ENCODE measurements at regions not wholly inside any gene's neighbourhood (a gene's known extent, or its start where the extent isn't known, plus 50 kb on each side); places are given as distances from the start of the nearest gene placed in this dataset.

DNA sequence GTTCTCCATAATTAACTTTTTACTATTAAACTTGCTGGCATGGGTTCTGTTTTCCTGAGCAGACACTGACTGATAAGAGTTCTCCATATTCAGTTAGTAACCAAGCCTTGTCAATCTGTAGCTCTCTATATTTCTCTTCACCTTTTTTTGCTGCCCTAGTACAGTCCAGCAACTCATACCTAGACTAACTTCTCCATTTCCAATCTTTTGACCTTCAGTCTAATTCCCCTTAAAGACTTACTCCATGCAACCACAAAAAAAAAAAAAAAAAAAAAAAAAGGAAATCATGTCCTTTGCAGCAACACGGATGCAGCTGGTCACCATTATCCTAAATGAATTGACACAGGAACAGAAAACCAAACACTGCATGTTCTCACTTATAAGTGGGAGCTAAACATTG lies 125.7 kb upstream of the KRAS start:
- no peaks in the 10 kb centered on the region for H3K4me1 Mint-ChIP-seq
- CTCF ChIA-PET: no interaction called here
- H3K27ac Mint-ChIP-seq: no peak overlapping the region
- H3K27me3 Mint-ChIP-seq (ENCODE audit: low read depth): no peaks in the 10 kb centered on the region
- H3K36me3 Mint-ChIP-seq: no peaks in the 10 kb centered on the region; the same call in 1 of the 2 replicates
- ATAC-seq (no peak), DNase-seq (ENCODE audit: low spot score) (no peak)
- POLR2A ChIA-PET: no interaction called here
- H3K4me3 Mint-ChIP-seq: no peak overlapping the region
- peaks cover 18% of the 10 kb centered on the region for H3K9me3 Mint-ChIP-seq
- no peak for TF ChIP-seq GABPB1 (CRISPR knock-in tag; IDR thresholded peaks at IDR 0.05)
- TF ChIP-seq ZNF232 (CRISPR knock-in tag; IDR thresholded peaks at IDR 0.05): no peak
- no peak for TF ChIP-seq ATF1 (CRISPR knock-in tag; IDR thresholded peaks at IDR 0.05)
- TF ChIP-seq, protein P1, sequence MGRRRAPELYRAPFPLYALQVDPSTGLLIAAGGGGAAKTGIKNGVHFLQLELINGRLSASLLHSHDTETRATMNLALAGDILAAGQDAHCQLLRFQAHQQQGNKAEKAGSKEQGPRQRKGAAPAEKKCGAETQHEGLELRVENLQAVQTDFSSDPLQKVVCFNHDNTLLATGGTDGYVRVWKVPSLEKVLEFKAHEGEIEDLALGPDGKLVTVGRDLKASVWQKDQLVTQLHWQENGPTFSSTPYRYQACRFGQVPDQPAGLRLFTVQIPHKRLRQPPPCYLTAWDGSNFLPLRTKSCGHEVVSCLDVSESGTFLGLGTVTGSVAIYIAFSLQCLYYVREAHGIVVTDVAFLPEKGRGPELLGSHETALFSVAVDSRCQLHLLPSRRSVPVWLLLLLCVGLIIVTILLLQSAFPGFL (CRISPR knock-in tag; IDR thresholded peaks at IDR 0.05; ENCODE audit: borderline replicate concordance): no peak
- no peak for TF ChIP-seq SMAD4 (CRISPR knock-in tag; IDR thresholded peaks at IDR 0.05)
- TF ChIP-seq ATF2 (CRISPR knock-in tag; IDR thresholded peaks at IDR 0.05; ENCODE audit: borderline replicate concordance, low read depth): no peak
- TF ChIP-seq, protein P2, sequence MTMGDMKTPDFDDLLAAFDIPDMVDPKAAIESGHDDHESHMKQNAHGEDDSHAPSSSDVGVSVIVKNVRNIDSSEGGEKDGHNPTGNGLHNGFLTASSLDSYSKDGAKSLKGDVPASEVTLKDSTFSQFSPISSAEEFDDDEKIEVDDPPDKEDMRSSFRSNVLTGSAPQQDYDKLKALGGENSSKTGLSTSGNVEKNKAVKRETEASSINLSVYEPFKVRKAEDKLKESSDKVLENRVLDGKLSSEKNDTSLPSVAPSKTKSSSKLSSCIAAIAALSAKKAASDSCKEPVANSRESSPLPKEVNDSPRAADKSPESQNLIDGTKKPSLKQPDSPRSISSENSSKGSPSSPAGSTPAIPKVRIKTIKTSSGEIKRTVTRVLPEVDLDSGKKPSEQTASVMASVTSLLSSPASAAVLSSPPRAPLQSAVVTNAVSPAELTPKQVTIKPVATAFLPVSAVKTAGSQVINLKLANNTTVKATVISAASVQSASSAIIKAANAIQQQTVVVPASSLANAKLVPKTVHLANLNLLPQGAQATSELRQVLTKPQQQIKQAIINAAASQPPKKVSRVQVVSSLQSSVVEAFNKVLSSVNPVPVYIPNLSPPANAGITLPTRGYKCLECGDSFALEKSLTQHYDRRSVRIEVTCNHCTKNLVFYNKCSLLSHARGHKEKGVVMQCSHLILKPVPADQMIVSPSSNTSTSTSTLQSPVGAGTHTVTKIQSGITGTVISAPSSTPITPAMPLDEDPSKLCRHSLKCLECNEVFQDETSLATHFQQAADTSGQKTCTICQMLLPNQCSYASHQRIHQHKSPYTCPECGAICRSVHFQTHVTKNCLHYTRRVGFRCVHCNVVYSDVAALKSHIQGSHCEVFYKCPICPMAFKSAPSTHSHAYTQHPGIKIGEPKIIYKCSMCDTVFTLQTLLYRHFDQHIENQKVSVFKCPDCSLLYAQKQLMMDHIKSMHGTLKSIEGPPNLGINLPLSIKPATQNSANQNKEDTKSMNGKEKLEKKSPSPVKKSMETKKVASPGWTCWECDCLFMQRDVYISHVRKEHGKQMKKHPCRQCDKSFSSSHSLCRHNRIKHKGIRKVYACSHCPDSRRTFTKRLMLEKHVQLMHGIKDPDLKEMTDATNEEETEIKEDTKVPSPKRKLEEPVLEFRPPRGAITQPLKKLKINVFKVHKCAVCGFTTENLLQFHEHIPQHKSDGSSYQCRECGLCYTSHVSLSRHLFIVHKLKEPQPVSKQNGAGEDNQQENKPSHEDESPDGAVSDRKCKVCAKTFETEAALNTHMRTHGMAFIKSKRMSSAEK (CRISPR knock-in tag; IDR thresholded peaks at IDR 0.05; ENCODE audit: borderline replicate concordance): no peak
- no peak for TF ChIP-seq KAT7 (CRISPR knock-in tag; IDR thresholded peaks at IDR 0.05; ENCODE audit: borderline replicate concordance)
- TF ChIP-seq, protein P3, sequence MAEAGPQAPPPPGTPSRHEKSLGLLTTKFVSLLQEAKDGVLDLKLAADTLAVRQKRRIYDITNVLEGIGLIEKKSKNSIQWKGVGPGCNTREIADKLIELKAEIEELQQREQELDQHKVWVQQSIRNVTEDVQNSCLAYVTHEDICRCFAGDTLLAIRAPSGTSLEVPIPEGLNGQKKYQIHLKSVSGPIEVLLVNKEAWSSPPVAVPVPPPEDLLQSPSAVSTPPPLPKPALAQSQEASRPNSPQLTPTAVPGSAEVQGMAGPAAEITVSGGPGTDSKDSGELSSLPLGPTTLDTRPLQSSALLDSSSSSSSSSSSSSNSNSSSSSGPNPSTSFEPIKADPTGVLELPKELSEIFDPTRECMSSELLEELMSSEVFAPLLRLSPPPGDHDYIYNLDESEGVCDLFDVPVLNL (CRISPR knock-in tag; IDR thresholded peaks at IDR 0.05; ENCODE audit: borderline replicate concordance, low read depth): no peak
- TF ChIP-seq, protein P4, sequence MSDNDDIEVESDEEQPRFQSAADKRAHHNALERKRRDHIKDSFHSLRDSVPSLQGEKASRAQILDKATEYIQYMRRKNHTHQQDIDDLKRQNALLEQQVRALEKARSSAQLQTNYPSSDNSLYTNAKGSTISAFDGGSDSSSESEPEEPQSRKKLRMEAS (CRISPR knock-in tag; IDR thresholded peaks at IDR 0.05): no peak
- no peak for TF ChIP-seq CREM (CRISPR knock-in tag; IDR thresholded peaks at IDR 0.05)
- TF ChIP-seq, protein P5, sequence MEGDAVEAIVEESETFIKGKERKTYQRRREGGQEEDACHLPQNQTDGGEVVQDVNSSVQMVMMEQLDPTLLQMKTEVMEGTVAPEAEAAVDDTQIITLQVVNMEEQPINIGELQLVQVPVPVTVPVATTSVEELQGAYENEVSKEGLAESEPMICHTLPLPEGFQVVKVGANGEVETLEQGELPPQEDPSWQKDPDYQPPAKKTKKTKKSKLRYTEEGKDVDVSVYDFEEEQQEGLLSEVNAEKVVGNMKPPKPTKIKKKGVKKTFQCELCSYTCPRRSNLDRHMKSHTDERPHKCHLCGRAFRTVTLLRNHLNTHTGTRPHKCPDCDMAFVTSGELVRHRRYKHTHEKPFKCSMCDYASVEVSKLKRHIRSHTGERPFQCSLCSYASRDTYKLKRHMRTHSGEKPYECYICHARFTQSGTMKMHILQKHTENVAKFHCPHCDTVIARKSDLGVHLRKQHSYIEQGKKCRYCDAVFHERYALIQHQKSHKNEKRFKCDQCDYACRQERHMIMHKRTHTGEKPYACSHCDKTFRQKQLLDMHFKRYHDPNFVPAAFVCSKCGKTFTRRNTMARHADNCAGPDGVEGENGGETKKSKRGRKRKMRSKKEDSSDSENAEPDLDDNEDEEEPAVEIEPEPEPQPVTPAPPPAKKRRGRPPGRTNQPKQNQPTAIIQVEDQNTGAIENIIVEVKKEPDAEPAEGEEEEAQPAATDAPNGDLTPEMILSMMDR (IDR thresholded peaks at IDR 0.05): no peak
- no peak for TF ChIP-seq GTF2I (CRISPR knock-in tag; conservative IDR thresholded peaks at IDR 0.05)
- TF ChIP-seq ZNF281 (CRISPR knock-in tag; IDR thresholded peaks at IDR 0.05): no peak
- no peak for TF ChIP-seq ZNF219 (CRISPR knock-in tag; IDR thresholded peaks at IDR 0.05; ENCODE audit: borderline replicate concordance)
- no peak for TF ChIP-seq EMX1 (CRISPR knock-in tag; IDR thresholded peaks at IDR 0.05)
- TF ChIP-seq, protein P6, sequence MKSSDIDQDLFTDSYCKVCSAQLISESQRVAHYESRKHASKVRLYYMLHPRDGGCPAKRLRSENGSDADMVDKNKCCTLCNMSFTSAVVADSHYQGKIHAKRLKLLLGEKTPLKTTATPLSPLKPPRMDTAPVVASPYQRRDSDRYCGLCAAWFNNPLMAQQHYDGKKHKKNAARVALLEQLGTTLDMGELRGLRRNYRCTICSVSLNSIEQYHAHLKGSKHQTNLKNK (CRISPR knock-in tag; IDR thresholded peaks at IDR 0.05): no peak
- TF ChIP-seq, protein P7, sequence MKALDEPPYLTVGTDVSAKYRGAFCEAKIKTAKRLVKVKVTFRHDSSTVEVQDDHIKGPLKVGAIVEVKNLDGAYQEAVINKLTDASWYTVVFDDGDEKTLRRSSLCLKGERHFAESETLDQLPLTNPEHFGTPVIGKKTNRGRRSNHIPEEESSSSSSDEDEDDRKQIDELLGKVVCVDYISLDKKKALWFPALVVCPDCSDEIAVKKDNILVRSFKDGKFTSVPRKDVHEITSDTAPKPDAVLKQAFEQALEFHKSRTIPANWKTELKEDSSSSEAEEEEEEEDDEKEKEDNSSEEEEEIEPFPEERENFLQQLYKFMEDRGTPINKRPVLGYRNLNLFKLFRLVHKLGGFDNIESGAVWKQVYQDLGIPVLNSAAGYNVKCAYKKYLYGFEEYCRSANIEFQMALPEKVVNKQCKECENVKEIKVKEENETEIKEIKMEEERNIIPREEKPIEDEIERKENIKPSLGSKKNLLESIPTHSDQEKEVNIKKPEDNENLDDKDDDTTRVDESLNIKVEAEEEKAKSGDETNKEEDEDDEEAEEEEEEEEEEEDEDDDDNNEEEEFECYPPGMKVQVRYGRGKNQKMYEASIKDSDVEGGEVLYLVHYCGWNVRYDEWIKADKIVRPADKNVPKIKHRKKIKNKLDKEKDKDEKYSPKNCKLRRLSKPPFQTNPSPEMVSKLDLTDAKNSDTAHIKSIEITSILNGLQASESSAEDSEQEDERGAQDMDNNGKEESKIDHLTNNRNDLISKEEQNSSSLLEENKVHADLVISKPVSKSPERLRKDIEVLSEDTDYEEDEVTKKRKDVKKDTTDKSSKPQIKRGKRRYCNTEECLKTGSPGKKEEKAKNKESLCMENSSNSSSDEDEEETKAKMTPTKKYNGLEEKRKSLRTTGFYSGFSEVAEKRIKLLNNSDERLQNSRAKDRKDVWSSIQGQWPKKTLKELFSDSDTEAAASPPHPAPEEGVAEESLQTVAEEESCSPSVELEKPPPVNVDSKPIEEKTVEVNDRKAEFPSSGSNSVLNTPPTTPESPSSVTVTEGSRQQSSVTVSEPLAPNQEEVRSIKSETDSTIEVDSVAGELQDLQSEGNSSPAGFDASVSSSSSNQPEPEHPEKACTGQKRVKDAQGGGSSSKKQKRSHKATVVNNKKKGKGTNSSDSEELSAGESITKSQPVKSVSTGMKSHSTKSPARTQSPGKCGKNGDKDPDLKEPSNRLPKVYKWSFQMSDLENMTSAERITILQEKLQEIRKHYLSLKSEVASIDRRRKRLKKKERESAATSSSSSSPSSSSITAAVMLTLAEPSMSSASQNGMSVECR (CRISPR knock-in tag; IDR thresholded peaks at IDR 0.05; ENCODE audit: borderline replicate concordance): no peak
